K562 (cell line): ENCODE measurements at regions not wholly inside any gene's neighbourhood (a gene's known extent, or its start where the extent isn't known, plus 50 kb on each side); places are given as distances from the start of the nearest gene placed in this dataset.

ENCODE experiments used
- BRD9 ChIP-seq: fragments of 450-650 bp; IDR thresholded peaks from 2 replicates; pipeline ENCODE4 v1.6.1; 2018; ENCODE audit warnings: low read depth; ENCODE audit not compliant: partially characterized antibody
- CEBPB ChIP-seq: fragments of 450-650 bp; IDR thresholded peaks from 2 replicates; pipeline ENCODE4 v1.6.1; 2016; ENCODE audit warnings: missing genetic modification characterization, missing compliant biosample characterization
- CTCF ChIP-seq, 3 experiments: IDR thresholded peaks in 2 of 3; conservative IDR thresholded peaks in 1 of 3; 2 replicates each; pipeline ENCODE4 v1.5.1; 2011 to 2012; ENCODE audit warnings: low read length in 3 of 3, mild to moderate bottlenecking in 3 of 3, control low read depth in 2 of 3, improper control_type of control experiment in 1 of 3, inconsistent platforms in 1 of 3, low read depth in 1 of 3, mixed read lengths in 1 of 3, moderate library complexity in 1 of 3; ENCODE audit not compliant: insufficient read depth in 2 of 3
- DEAF1 ChIP-seq: fragments of 450-650 bp; formaldehyde crosslinking; IDR thresholded peaks from 2 replicates; pipeline ENCODE4 v1.4.0; 2020; ENCODE audit warnings: mild to moderate bottlenecking, moderate library complexity
- E2F4 ChIP-seq: sonication (generic); formaldehyde crosslinking; IDR thresholded peaks from 2 replicates; pipeline ENCODE4 v1.8.0; 2022; ENCODE audit warnings: mild to moderate bottlenecking, low read depth, missing genetic modification reagents
- EZH2 ChIP-seq: IDR thresholded peaks from 2 replicates; pipeline ENCODE4 v1.6.1; 2012; ENCODE audit warnings: low read depth, mild to moderate bottlenecking, inconsistent platforms, low read length, borderline replicate concordance
- IRF1 ChIP-seq: sonication (generic); formaldehyde crosslinking; IDR thresholded peaks from 2 replicates; pipeline ENCODE4 v1.8.0; 2022; ENCODE audit warnings: missing genetic modification reagents, mild to moderate bottlenecking, borderline replicate concordance
- MAX ChIP-seq: sonication (generic); formaldehyde crosslinking; IDR thresholded peaks from 2 replicates; pipeline ENCODE4 v1.9.0; 2022; ENCODE audit warnings: mild to moderate bottlenecking, missing genetic modification reagents
- SMC3 ChIP-seq: conservative IDR thresholded peaks from 2 replicates; pipeline ENCODE4 v1.6.1; 2011; ENCODE audit warnings: low read depth, low read length, improper control_type of control experiment; ENCODE audit not compliant: insufficient read depth
- TAF9B ChIP-seq: fragments of 450-650 bp; IDR thresholded peaks from 2 replicates; pipeline ENCODE4 v1.6.1; 2018; ENCODE audit warnings: mild to moderate bottlenecking; ENCODE audit not compliant: partially characterized antibody
- ZNF277 ChIP-seq: fragments of 250-450 bp; sonication (Bioruptor Pico); IDR thresholded peaks from 2 replicates; pipeline ENCODE4 v1.8.0; 2022; ENCODE audit warnings: inconsistent platforms, mild to moderate bottlenecking, moderate library complexity, borderline replicate concordance

- TF ChIP-seq CEBPB (tag) (no peak), E2F4 (CRISPR knock-in tag) (no peak), EZH2 (no peak), ZNF277 (no peak), MAX (CRISPR knock-in tag) (no peak), TAF9B (no peak), CTCF (IDR thresholded peaks at IDR 0.05 in 2 of 3, conservative IDR thresholded peaks at IDR 0.05 in 1 of 3; ENCODE audit: insufficient read depth in 2 of 3, low read depth in 1 of 3, low read length in 3 of 3) (no peak), DEAF1 (CRISPR knock-in tag) (no peak), SMC3 (no peak), IRF1 (no peak), BRD9 (no peak)
Measured at GRCh38 chr4:137952116-137952515, 290.0 kb downstream of the SLC7A11 start.
